ENCODE measurements at regions not wholly inside any gene's neighbourhood (a gene's known extent, or its start where the extent isn't known, plus 50 kb on each side); places are given as distances from the start of the nearest gene placed in this dataset.
"Not testable (repeated sequence)": the region's sequence is repeated elsewhere in the genome, so short reads cannot be mapped to it uniquely, and the experiment has no call there.

DNA sequence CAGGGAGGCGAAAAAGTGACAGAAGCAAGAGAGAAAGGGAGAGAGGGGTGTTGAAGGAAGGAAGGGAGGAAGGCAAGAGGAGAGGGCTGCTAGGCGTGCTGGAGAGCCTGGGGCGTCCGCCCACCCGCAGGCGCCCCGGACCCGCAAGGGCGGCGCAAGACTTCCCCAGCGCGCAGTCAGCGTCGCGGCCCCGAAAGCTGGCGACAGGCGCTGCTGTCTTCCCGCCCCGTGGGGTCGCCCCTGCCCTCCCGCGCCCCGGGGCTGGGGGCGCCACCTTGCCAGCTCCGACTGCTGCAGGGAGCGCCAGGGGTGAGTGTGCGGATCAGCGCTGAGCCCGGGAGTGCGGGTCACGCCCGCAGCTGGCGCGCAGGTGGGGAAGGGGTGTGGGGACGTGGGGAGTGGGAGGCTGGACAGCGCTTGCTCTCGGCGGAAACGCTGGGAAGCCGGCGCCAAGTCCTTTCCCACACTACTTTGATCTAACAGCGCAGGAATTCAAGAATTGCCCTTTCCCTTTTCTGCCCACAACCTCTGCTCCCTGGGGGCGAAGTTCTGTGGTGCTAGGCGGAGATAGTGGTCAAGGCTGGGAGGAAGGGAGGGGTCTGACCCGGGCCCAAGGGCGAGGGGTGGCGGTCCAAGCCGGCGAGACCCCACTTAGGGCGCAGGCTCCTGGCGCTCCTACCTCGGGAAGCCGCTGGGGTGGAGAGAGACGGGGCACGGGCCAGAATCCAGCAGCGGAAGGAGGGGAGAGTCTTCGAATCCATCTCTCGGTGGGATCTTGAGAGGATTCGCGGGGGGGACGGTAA is 266.1 kb downstream of the CGGBP1 start, which contains the start of gene HTR1F:
Gene HTR1F, plus strand, starts transcription at position 173 of the 803 bp plus-strand sequence.
- DNase-seq (ENCODE audit: low spot score) = no peak
- no peak for TF ChIP-seq CTCF (IDR thresholded peaks at IDR 0.05; ENCODE audit: extremely low read depth, missing control alignments)

DNA sequence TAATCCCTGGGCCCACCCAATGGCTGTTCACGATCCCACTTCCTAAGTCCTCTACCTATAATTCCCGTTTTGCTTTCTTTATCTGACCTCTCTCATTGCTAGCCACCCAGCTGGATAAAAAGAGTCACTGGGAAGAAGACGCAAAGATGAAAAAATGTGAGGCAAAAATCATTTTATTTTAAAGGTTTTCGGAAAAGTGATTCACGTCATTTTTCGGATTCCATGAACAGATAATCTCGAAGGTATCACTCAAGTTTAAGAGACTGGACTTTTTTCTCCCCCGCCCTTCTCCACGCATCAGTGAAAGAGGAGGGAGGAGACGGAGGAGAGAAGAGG is 266.6 kb downstream of the CGGBP1 start:
- no peak for DNase-seq (ENCODE audit: low spot score)
- no peak for TF ChIP-seq CTCF (IDR thresholded peaks at IDR 0.05; ENCODE audit: extremely low read depth, missing control alignments)

- no peak for TF ChIP-seq CTCF (IDR thresholded peaks at IDR 0.05; ENCODE audit: extremely low read depth, missing control alignments)
- no peak for DNase-seq (ENCODE audit: low spot score)
Measured at GRCh38 chr3:87791248-87792027, 267.4 kb downstream of the CGGBP1 start.

- DNase-seq (ENCODE audit: low spot score) = not testable (repeated sequence)
Measured at GRCh38 chr3:87789049-87789448, 269.8 kb downstream of the CGGBP1 start.

- DNase-seq (ENCODE audit: low spot score) = no peak
- TF ChIP-seq CTCF (IDR thresholded peaks at IDR 0.05; ENCODE audit: extremely low read depth, missing control alignments) = no peak
Measured at GRCh38 chr3:87788516-87788915, 270.3 kb downstream of the CGGBP1 start.

DNA sequence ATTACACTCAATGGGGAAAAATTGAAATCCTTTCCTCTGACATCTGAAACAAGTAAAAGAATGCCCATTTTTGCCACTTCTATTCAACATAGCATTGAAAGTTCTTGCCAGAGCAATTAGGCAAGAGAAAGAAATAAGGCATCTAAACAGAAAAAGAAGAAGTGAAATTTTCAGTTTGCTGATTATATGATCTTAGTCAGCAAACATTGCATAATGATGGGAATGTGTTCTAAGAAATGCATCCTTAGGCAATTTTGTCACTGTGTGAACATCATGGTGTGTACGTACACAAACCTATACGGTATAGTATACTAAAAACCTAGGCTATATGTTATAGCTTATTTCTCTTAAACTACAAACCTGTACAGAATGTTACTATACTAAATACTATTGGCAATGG is 278.0 kb downstream of the CGGBP1 start:
- no peak for TF ChIP-seq CTCF (IDR thresholded peaks at IDR 0.05; ENCODE audit: extremely low read depth, missing control alignments)
- no peak for DNase-seq (ENCODE audit: low spot score)

- DNase-seq (ENCODE audit: low spot score) = no peak
- TF ChIP-seq CTCF (IDR thresholded peaks at IDR 0.05; ENCODE audit: extremely low read depth, missing control alignments) = no peak
Measured at GRCh38 chr3:87778876-87779275, 279.9 kb downstream of the CGGBP1 start.
